WTC11 (cell line): ENCODE measurements at regions not wholly inside any gene's neighbourhood (a gene's known extent, or its start where the extent isn't known, plus 50 kb on each side); places are given as distances from the start of the nearest gene placed in this dataset.

Experiments used
- ATAC-seq: fragments of 200-7000 bp; cut with Tn5 transposase; 2 replicates; pipeline ENCODE4 v1.10.0; 2021; ENCODE audit warnings: mild to moderate bottlenecking, moderate library complexity
- CTCF ChIA-PET: fragments of 300-600 bp; sonication (Branson Sonifier 250); formaldehyde crosslinking; loops from one replicate; lab custom pipeline; 2021; ENCODE audit warnings: antibody characterized with exemption; lab: Charles Lee
- POLR2A ChIA-PET: fragments of 350-600 bp; sonication (Branson Sonifier 250); formaldehyde crosslinking; loops from one replicate; lab custom pipeline; 2021; ENCODE audit warnings: antibody characterized with exemption; lab: Charles Lee
- DNase-seq: peaks from one replicate; pipeline ENCODE4 v3.0.0; 2021; ENCODE audit warnings: low spot score
- H3K27ac Mint-ChIP-seq: 2 replicates; pipeline ENCODE4 v1.8.0; 2021; ENCODE audit warnings: mixed read lengths
- H3K27me3 Mint-ChIP-seq: 2 replicates; pipeline ENCODE4 v1.8.0; 2021; ENCODE audit warnings: low read depth, mild to moderate bottlenecking, moderate library complexity, mixed read lengths
- H3K36me3 Mint-ChIP-seq: 2 replicates; pipeline ENCODE4 v1.8.0; 2021; ENCODE audit warnings: mixed read lengths
- H3K4me1 Mint-ChIP-seq: 2 replicates; pipeline ENCODE4 v1.8.0; 2022; ENCODE audit warnings: mixed read lengths
- H3K4me3 Mint-ChIP-seq: 2 replicates; pipeline ENCODE4 v1.8.0; 2021; ENCODE audit warnings: mild to moderate bottlenecking, moderate library complexity, mixed read lengths
- H3K9me3 Mint-ChIP-seq: 2 replicates; pipeline ENCODE4 v1.8.0; 2021; ENCODE audit warnings: mixed read lengths
- ATF3 ChIP-seq: sonication (generic); formaldehyde crosslinking; conservative IDR thresholded peaks from 2 replicates; pipeline ENCODE4 v1.8.1; 2022; ENCODE audit warnings: mild to moderate bottlenecking, missing genetic modification reagents
- CREB1 ChIP-seq: sonication (generic); formaldehyde crosslinking; IDR thresholded peaks from 2 replicates; pipeline ENCODE4 v1.8.0; 2023; ENCODE audit warnings: mild to moderate bottlenecking, missing genetic modification reagents
- E2F4 ChIP-seq: sonication (generic); formaldehyde crosslinking; IDR thresholded peaks from 2 replicates; pipeline ENCODE4 v1.8.1; 2022; ENCODE audit warnings: low read depth, mild to moderate bottlenecking, moderate library complexity, missing genetic modification reagents, borderline replicate concordance
- FOXP1 ChIP-seq: sonication (generic); formaldehyde crosslinking; IDR thresholded peaks from 2 replicates; pipeline ENCODE4 v1.8.0; 2022; ENCODE audit warnings: missing genetic modification reagents, mild to moderate bottlenecking, moderate library complexity, borderline replicate concordance
- GRHL2 ChIP-seq: fragments of 250-450 bp; sonication (Bioruptor Pico); IDR thresholded peaks from 2 replicates; pipeline ENCODE4 v1.8.0; 2022; ENCODE audit warnings: mild to moderate bottlenecking, moderate library complexity; ENCODE audit not compliant: insufficient replicate concordance, severe bottlenecking
- IRF1 ChIP-seq: sonication (generic); formaldehyde crosslinking; IDR thresholded peaks from 2 replicates; pipeline ENCODE4 v1.8.0; 2023; ENCODE audit warnings: missing genetic modification reagents
- MXD4 ChIP-seq: fragments of 250-450 bp; sonication (Bioruptor Pico); IDR thresholded peaks from 2 replicates; pipeline ENCODE4 v1.8.0; 2021; ENCODE audit warnings: mild to moderate bottlenecking, moderate library complexity, borderline replicate concordance
- NFATC4 ChIP-seq: fragments of 250-450 bp; sonication (Bioruptor Pico); IDR thresholded peaks from 2 replicates; pipeline ENCODE4 v1.9.0; 2021; ENCODE audit warnings: mild to moderate bottlenecking
- NR1H2 ChIP-seq: sonication (generic); formaldehyde crosslinking; IDR thresholded peaks from 2 replicates; pipeline ENCODE4 v1.9.0; 2021; ENCODE audit warnings: mild to moderate bottlenecking, moderate library complexity, missing genetic modification reagents
- NR2C2 ChIP-seq: sonication (generic); formaldehyde crosslinking; IDR thresholded peaks from 2 replicates; pipeline ENCODE4 v1.8.0; 2022; ENCODE audit warnings: mild to moderate bottlenecking, missing genetic modification reagents
- NR3C1 ChIP-seq: sonication (generic); formaldehyde crosslinking; conservative IDR thresholded peaks from 2 replicates; pipeline ENCODE4 v1.8.1; 2023; ENCODE audit warnings: low read depth, mild to moderate bottlenecking, missing genetic modification reagents
- OVOL2 ChIP-seq: fragments of 250-450 bp; sonication (Bioruptor Pico); IDR thresholded peaks from 2 replicates; pipeline ENCODE4 v1.9.0; 2021; ENCODE audit warnings: mild to moderate bottlenecking, borderline replicate concordance
- RELA ChIP-seq: sonication (generic); formaldehyde crosslinking; IDR thresholded peaks from 2 replicates; pipeline ENCODE4 v1.8.1; 2022; ENCODE audit warnings: missing genetic modification reagents, mild to moderate bottlenecking, borderline replicate concordance
- SOX15 ChIP-seq: fragments of 250-450 bp; sonication (Bioruptor Pico); IDR thresholded peaks from 2 replicates; pipeline ENCODE4 v1.9.0; 2021; ENCODE audit warnings: mild to moderate bottlenecking
- STAT6 ChIP-seq: sonication (generic); formaldehyde crosslinking; conservative IDR thresholded peaks from 2 replicates; pipeline ENCODE4 v1.8.1; 2023; ENCODE audit warnings: mild to moderate bottlenecking, low read depth, missing genetic modification reagents, moderate library complexity
- USF2 ChIP-seq: sonication (generic); formaldehyde crosslinking; IDR thresholded peaks from 2 replicates; pipeline ENCODE4 v1.8.1; 2023; ENCODE audit warnings: mild to moderate bottlenecking, missing genetic modification reagents, moderate library complexity
- ZBTB43 ChIP-seq: sonication (generic); formaldehyde crosslinking; IDR thresholded peaks from 2 replicates; pipeline ENCODE4 v1.8.1; 2023; ENCODE audit warnings: mild to moderate bottlenecking, missing genetic modification reagents
- ZNF232 ChIP-seq: sonication (generic); formaldehyde crosslinking; IDR thresholded peaks from 2 replicates; pipeline ENCODE4 v1.8.0; 2022; ENCODE audit warnings: mild to moderate bottlenecking, missing genetic modification reagents
- ZNF425 ChIP-seq: fragments of 250-450 bp; sonication (Bioruptor Pico); conservative IDR thresholded peaks from 2 replicates; pipeline ENCODE4 v1.9.0; 2021; ENCODE audit warnings: mild to moderate bottlenecking

- TF ChIP-seq NR1H2 (CRISPR knock-in tag) (no peak), SOX15 (no peak), E2F4 (no peak)
These were observed 747.7 kb upstream of the CBLB start (continued) for GRCh38 chr3:106616556-106616955.

GRCh38 chr3:106617276-106617675, 748.5 kb upstream of the CBLB start:
- no peak overlapping the region for H3K27ac Mint-ChIP-seq
- H3K4me1 Mint-ChIP-seq: peaks cover 7% of the 10 kb centered on the region
- TF ChIP-seq USF2 (CRISPR knock-in tag) (no peak), RELA (CRISPR knock-in tag) (no peak)
- peaks cover 28% of the 10 kb centered on the region for H3K9me3 Mint-ChIP-seq
- ATAC-seq: no peak
- no peak for DNase-seq
- CTCF ChIA-PET: no interaction called here
- H3K27me3 Mint-ChIP-seq: no peaks in the 10 kb centered on the region; the same call in 1 of the 2 replicates
- H3K4me3 Mint-ChIP-seq: no peak overlapping the region
- POLR2A ChIA-PET: no interaction called here
- peaks cover 24% of the 10 kb centered on the region for H3K36me3 Mint-ChIP-seq

GRCh38 chr3:106620646-106621045, 751.8 kb upstream of the CBLB start:
- Mint-ChIP-seq H3K27me3 (no peaks in the 10 kb centered on the region), H3K36me3 (peaks cover 29% of the 10 kb centered on the region), H3K4me3 (no peak overlapping the region), H3K27ac (no peak overlapping the region), H3K4me1 (peaks cover 7% of the 10 kb centered on the region), H3K9me3 (peaks cover 39% of the 10 kb centered on the region)
- DNase-seq (no peak), ATAC-seq (no peak)
- ChIA-PET CTCF (no interaction called here), POLR2A (no interaction called here)
- no peak for TF ChIP-seq NR3C1
- TF ChIP-seq FOXP1 (CRISPR knock-in tag): no peak
- no peak for TF ChIP-seq ATF3 (CRISPR knock-in tag)
- no peak for TF ChIP-seq GRHL2 (CRISPR knock-in tag)
- TF ChIP-seq OVOL2 (CRISPR knock-in tag): no peak
- TF ChIP-seq NR1H2 (CRISPR knock-in tag): no peak
- no peak for TF ChIP-seq ZNF232 (CRISPR knock-in tag)
- TF ChIP-seq ZNF425 (CRISPR knock-in tag): no peak
- TF ChIP-seq MXD4 (CRISPR knock-in tag): no peak
- TF ChIP-seq NFATC4 (CRISPR knock-in tag): no peak

- no peaks in the 10 kb centered on the region for H3K27me3 Mint-ChIP-seq
- TF ChIP-seq NR2C2 (CRISPR knock-in tag): no peak
- no peak for TF ChIP-seq CREB1 (CRISPR knock-in tag)
- no peak for TF ChIP-seq ZNF425 (CRISPR knock-in tag)
- no peak for TF ChIP-seq IRF1 (CRISPR knock-in tag)
- TF ChIP-seq STAT6: no peak
- TF ChIP-seq OVOL2 (CRISPR knock-in tag): no peak
- no peak for TF ChIP-seq ZBTB43
These were observed 753.1 kb upstream of the CCDC54 start for GRCh38 chr3:106624154-106624553.

More at GRCh38 chr3:106624154-106624553, 753.1 kb upstream of the CCDC54 start:
- ChIA-PET POLR2A (no interaction called here), CTCF (no interaction called here)
- peaks cover 39% of the 10 kb centered on the region for H3K9me3 Mint-ChIP-seq
- ATAC-seq (no peak), DNase-seq (no peak)
- H3K4me3 Mint-ChIP-seq: no peak overlapping the region
- H3K36me3 Mint-ChIP-seq: peaks cover 29% of the 10 kb centered on the region
- peaks cover under 1% of the 10 kb centered on the region; the same call in 1 of the 2 replicates for H3K4me1 Mint-ChIP-seq
- no peak overlapping the region for H3K27ac Mint-ChIP-seq
